ENCODE measurements at regions not wholly inside any gene's neighbourhood (a gene's known extent, or its start where the extent isn't known, plus 50 kb on each side); places are given as distances from the start of the nearest gene placed in this dataset.
"Not testable (repeated sequence)": the region's sequence is repeated elsewhere in the genome, so short reads cannot be mapped to it uniquely, and the experiment has no call there.

DNA sequence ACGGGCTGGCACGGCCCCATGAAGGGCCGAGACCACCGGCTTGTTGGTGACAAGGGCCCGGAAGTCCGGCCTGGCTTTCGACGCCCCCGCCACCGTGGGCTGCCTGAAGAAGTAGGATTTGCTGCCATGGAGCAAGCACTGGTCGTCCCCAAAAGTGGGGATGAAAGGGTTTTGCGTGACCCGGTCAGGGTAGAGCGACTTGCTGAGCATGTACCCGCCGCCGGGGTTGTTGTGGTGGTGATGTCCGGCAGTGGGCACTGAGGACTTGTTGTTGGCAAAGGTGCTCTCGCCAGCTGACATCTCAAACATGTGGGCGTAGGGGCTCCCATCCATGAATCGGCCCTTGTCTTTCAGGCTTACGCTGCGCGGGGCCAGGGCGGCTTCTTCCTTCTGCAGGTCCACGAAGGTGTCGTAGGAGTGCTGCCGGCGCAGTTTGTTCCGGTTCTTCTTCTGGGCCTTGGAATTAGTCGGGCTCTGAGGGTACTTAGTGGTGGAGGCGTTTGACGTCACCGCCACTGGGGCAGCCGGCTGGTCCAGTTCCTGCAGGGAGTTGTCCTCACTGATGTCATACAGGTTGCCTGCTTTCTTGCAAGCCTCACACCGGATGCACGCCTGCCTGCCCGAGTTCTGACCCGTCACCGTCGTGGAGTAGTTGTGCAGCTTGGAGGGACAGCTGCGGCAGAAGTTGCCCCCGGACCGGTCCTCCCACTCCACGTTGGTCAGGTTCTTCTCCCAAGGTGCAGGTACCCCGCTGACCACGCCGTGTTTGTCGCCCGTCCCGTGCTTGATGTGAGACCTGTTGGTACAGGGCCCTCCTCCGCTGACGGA is 366.6 kb downstream of the EMP1 start:
- no peak for DNase-seq (ENCODE audit: low spot score)

DNA sequence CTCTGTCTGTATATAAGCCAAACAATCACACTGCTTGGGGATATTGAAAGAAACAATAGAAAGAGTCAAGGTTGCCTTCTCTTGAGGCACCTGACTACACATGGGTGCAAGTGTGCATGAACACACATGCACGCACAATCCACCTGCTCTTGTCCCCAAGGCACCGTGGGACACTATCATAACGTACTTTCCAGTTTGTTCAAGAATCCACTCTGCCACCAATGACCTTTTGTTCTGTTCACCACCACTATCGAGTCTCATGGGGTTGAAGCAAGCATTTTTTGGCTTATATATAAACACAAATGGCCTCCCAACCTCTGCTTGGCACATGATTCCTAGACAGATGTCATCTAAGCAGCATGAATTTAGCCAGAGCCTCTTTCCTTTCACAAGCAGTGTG is 365.4 kb downstream of the EMP1 start:
- no peak for DNase-seq (ENCODE audit: low spot score)

DNA sequence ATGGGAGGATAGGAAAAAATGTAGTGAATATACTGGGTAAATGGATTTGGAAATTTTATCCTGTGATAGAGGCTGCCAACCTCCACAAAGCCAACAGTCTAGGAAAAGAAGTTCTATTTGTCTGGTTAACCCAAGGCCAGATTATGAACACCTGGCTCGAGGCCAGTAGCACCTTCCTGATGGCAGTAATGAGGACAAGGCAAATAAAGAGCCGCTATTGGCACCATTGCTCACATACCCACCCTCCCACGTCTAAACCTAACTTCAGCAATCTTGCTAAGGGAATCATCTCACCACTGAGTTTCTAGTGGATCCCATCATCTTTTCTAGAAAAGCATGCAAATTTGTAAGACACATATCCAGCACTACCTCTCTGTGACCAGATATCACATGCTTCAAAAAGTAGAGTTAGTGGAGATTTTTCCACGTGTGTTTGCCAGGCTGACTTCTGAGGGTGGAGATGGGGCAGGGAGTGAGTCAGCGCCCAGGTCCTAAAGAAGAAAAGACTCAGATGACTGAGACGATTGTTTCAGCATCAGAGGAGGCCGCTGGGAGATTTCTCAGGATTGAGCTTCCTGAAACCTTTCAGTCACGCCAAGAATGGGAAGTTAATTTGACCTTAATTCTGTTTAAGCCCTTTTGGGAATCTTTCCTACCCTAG is 362.9 kb downstream of the EMP1 start:
- no peak for DNase-seq (ENCODE audit: low spot score)

DNA sequence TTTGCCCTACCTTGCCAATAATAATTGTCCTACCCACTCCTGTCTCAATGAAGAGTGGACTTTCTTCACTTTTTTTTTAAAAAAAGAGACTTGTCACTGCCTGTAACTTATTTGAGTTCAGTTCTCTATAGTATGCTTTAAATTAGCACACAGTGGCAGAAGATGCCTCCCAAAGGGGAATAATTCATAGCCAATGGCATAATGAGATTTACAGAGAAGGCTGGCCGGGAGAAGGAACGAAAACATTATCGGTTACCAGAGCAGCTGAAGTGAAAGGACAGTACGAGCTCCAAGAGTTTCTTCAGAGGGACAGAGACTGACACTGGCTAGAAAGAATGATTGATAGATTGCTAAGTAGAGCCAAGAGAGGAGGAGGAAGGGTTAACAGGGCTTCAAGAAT is 356.3 kb downstream of the EMP1 start:
- DNase-seq (ENCODE audit: low spot score) = no peak

DNA sequence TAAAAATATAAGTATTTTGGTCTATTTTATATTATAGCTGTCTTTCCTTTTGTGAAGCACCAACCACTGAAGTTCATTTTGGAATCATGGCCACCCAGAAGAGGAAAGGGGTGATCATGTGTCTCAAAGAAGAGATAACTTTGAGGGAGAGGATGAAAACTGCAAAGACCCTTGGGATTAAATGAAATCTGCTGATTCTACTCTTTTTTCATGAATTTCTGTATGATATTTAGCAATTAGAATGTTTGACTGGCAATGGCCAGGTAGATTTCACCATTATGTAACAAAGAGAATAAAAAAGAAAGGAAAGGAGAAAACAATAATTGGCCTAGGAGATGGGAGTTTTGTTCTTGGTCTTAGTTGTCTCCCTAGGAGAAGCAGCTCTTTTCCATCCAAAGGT is 350.8 kb downstream of the EMP1 start:
- no peak for DNase-seq (ENCODE audit: low spot score)

DNA sequence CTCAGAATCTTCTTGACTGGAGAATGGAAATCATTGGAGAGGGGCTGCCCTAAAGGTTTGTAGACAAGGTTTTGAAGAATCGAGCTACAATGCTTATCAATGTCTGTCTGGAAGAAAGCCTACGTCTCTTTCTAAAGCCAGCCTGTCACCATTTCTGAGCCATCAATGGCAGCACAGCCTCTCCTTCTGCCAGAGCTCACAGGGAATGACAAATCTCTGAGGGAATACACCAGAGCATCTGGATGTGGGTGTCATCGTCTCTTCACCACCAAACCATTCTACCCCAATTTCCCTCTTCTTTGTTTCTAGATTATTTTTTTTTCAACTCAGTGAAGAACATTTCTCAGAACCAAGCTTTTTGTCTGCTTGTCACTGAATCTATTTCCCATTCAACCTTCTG is 349.7 kb downstream of the EMP1 start:
- DNase-seq (ENCODE audit: low spot score) = no peak

DNA sequence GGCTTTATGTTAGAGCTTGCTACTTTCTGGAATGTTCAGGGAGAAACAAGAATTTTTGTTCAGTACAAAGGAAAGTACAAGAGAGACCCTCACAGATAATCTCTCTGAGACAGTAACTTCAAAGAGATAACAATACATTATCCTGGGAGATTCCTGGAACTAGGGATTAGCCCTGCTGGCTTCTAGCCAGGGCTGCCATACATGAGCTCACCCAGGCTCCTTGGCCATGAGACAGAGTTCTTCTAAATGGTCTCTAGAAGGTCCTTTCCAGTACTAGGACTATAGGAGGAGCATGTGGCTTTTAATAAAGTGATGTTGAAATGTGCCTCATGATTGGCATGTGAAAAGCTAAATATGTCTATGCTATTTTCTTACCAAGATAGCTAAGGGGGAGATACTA is 342.5 kb downstream of the EMP1 start:
- DNase-seq (ENCODE audit: low spot score) = no peak

DNA sequence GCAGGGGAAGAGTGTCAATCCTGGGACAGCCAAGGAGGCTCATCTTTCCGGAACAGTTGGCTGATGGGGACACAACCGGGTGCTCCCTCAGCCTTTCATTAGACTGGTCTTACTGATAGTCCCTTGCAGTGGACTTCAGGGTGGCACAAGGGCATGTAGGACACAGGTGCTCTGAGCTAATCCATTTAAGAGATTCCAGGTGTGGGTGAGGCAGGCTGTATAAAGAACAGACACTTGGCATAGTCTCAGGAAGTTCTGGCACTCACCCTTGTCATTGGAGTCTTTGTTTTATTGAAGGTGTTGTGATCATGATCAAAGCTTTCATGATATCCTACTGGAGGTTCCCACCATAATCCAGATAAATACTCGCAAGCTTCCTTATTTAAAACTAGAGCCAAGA is 341.6 kb downstream of the EMP1 start:
- DNase-seq (ENCODE audit: low spot score) = no peak

DNA sequence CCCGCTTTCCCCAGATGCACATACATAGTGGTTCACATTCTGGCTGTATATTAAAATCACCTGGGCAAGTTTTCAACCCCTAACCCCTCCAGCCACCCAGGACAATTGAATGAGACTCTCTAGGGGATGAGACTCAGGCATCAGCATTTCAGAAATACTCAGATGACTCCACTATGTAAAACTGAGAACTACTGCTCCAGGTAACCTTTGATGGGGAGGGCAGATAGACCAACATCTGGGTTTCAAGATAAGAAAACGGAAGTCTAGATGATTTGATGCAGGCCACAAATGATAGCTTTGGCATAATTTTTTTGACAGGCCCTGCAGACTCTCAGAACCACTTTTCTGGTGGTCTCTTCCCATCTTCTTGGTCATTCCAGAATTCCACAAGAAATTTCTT is 341.1 kb downstream of the EMP1 start:
- DNase-seq (ENCODE audit: low spot score) = no peak

DNA sequence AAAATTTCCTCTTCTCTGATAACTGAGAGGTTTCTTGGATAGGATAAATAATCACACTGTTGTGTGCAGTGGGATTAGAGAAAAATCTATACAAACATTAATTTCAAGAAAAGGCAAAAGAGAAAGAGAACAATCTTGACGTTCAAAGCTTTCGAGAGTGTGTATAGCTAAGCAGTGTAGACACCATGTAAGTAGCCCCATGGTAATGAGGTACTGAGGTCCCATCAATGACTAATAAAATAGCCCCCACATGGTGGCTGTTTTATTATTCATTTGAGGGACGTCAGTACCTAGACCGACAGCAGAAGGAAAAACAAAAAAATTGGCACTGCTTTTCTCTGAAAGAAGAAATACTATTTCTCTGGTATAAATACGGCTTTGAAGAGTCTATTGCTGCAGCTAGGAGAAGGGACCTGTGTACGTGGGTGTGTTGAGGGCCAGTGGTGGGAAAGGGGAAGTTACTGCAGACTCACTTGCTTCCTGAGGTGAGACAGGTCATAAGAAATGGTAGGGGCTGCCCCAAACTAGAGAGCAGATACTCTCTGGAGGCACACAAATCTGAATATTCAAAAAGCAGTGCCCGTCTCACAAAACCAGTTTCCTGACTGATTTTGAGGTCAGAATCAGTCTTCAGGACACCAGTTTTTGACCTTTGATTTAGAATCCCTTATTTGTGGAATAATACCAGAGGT is 339.8 kb downstream of the EMP1 start:
- no peak for DNase-seq (ENCODE audit: low spot score)

DNA sequence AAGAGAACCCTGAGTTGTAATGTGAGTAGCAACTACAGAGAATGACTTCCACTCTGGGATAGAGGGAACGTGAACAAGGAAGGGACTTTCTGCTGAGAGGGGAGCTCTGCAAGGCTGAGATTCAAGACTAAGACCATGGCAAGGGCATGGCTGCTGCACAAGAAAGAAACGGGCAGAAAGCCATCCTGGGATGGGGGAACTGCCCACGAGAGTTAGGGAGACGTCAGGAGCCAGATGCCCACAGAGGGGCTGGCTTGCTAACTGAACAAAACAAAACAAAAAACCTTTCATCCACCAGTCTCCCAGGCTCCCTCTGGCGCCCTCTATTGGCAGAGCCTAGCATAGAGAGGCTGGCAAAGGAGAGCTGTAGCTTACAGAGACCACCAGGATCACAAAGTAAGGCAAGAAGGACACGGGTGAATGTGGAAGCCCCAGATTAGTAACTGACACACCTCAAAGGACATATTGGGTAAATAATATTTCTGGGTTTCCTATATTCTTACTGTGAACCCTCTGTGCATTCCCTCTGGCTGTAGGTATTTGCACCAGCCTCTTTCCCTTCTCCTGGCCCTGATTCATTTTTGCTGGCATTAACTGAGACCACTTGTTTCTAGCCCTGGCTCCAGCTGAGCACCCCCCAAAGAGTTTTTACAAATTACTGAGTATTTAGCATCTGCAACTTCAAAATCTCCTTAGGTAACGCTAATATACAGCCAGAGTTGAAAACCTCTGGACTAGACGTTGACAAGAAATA is 338.3 kb downstream of the EMP1 start:
- peak; percentile 56 for DNase-seq (ENCODE audit: low spot score)

DNA sequence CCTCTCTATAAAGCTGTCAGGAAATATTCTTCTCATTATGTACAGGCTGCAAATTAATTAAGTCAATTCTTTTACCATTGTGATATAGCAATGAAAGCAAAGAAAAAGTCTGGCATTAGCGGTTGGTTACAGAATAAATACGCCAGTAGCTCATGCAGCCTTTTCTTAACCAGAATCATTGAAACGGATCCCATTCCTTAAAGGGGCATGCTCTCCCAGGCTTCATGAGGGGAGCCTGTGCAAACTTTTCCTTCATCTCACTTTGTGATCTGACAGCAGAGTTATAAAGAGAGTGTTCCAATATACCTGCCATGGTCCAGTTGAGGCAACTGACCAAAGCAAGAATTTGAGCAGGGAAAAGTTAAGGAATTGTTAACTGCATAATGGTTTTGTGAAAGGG is 337.7 kb downstream of the EMP1 start:
- no peak for DNase-seq (ENCODE audit: low spot score)

DNA sequence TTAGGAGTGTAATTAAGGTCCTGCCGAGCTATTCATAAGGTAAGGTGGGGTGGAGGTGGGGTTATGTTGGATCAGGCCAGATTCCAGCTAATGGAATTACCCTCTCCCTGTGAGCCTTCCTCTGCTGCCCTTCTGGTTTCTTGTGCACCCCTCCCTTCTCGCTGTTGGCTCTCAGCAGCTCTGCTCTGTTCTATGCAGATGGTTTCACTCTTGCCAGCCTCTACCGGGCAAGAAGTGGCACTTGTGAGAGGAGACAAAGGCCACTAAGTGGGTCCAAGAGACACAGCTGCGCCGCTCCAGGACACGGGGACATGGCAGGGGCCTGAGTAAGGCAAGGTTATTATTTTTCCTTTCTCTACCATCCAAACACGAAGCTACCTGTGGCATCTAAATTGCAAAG is 334.4 kb downstream of the EMP1 start:
- no peak for DNase-seq (ENCODE audit: low spot score)

DNA sequence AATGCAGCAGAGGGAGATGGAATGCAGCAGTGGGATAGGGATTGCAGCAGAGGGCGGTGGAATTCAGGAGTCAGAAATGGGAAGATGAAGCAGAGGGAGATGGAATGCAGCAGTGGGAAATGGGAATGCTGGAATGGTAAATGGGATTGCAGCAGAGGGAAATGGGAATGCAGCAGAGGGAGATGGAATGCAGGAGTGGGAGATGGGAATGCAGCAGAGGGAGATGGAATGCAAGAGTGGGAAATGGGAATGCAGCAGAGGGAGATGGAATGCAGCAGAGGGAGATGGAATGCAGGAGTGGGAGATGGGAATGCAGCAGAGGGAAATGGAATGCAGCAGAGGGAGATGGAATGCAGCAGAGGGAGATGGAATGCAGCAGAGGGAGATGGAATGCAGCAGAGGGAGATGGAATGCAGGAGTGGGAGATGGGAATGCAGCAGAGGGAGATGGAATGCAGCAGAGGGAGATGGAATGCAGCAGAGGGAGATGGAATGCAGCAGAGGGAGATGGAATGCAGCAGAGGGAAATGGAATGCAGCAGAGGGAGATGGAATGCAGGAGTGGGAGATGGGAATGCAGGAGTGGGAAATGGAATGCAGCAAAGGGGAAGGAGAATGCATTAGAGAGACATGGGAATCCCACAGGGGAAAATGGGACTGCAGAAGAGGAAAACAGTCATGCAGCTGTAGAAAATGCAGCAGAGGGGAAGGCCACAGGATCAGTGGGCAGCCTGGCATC is 329.8 kb downstream of the EMP1 start:
- DNase-seq (ENCODE audit: low spot score) = not testable (repeated sequence)

DNA sequence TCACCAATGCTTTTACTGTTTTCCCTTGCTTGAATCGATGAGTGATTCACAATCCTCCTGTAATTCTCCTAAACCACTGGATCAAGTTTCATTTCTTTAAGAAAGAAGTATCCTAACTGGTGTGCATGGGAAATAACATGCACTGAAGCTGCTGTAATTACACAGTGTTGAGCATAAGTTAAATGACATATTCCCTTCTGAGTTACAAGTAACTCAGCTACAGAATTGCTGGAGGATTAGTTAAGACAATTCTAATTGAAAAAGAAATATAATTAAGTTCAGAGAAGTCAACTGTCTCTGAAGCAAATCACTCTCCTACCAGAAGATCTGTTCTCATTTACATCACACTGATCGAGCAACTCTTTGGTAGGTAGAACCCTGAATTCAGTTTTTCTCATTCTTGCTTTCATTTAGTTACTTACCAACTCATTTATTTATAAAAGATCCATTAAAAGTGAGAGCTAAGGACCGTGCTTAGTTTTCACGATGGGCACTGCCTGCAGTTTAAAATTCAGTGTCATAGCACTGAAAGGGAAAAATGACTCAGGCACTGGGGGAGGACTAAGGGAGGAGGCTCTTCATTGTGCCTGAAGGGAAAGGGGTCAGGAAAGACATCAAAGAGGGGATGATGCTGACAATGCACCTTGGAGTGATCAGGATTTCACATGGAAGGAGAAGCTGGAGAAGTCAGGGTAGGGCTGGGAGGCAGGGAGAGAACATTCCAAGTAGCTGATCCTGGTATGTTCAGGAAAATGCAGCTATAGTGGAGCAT is 327.2 kb downstream of the EMP1 start:
- no peak for DNase-seq (ENCODE audit: low spot score)

DNA sequence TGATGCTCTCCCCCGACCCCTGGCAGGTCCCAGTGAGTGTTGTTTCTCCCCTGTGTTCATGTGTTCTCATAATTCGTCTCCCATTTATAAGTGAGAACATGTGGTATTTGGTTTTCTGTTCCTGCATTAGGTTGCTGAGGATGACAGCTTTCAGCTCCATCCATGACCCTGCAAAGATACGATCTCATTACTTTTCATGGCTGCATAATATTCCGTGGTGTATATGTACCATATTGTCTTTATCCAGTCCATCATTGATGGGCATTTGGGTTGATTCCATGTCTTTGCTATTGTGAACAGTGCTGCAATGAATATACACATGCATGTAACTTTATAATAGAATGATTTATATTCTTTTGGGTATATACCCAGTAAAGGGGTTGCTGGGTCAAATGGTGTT is 321.5 kb downstream of the EMP1 start:
- not testable (repeated sequence) for DNase-seq (ENCODE audit: low spot score)

DNA sequence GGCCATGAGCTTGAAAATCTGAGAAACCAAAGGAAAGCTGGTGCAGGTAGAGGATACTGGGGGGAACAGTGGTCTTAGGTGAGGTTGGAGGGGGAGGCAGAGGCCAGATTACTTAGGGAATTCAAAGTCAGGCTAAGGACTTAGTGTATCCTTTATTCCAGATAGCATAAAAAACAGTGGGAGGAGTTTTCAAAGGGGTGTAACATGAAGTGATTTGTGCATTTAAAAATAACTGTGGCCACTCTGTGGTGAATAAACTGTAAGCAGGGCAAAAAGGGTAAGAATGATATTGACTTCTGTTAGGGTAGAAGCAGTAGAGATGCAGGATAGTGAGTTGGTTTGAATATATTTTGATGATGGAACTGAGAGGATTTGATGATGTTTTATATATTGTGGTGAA is 313.2 kb downstream of the EMP1 start:
- no peak for DNase-seq (ENCODE audit: low spot score)

DNA sequence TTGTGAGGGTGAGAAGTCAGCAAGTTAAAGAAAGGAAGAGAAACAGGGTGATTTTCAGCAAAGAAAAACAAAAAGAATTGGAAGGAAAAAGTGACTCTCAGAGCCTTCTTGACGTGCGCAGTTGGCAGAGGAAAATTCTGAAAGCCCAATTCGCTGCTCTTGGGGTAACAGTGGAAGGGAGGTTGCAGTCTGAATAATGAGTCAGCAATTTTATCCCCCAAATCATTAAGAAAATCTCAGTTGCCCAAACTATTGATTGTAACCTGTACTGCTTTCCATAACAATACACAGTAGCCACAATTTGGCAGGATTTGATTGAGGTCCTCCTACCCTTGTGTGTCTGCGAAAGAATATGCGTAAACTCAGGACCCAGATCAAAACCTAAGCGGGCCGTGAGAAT is 309.1 kb downstream of the EMP1 start:
- no peak for DNase-seq (ENCODE audit: low spot score)

DNA sequence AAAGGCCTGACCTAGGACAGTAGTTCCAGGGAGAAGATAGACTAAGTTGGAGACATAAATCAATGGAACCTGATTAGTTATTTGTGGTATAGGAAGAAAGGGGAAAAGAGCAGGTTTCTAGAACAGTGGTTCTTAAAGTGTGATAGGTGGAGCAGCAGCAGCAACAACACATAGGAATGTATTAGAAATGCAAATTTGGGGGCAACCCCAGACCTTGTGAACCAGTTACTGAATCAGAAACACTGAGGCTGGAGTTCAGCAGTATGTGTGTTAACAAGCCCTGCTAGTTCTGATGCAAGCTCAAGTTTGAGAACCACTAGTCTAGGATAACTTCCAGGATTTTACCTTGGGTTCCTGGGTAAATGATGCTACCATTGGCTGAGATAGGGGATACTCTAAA is 308.7 kb downstream of the EMP1 start:
- DNase-seq (ENCODE audit: low spot score) = no peak

DNA sequence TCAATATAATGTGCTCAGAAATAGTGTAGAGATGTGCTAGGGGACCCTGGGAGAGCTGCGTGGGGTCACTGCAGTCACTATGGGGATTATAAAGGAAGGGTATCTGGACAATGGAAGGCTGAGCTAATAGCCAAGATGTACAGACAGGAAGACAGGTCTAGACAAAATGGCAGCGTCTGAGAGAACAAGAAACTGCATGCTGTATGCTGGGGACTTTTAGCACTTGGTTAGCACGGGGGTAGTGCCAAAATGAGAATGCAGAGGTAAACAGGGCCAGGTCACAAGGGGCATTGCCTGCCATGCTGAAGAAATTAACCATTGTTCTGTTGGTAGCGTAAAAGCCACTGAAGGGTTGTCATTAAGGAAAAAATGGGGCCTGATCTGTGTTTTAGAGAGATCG is 308.2 kb downstream of the EMP1 start:
- DNase-seq (ENCODE audit: low spot score) = no peak

DNA sequence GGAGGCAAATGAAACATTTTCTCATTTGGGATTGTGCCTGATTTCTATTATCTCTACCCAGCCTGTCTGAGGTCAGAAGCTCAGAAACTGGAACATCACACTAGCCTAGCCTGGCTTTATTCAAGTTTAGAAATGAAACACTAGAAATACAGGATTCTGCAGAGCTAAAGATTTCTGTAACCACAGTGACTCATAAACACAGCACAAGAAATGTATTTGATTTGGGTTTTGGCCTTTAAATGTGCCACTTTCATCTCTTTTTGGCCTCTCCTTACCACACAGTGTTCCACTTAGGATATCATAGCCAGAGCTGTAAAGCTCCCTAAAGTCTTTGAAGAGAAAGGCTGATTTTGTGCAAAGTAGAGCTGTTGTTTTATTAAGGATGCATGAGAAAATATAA is 307.5 kb downstream of the EMP1 start:
- no peak for DNase-seq (ENCODE audit: low spot score)
